Ovary (tissue), 7 donors: ENCODE measurements at regions not wholly inside any gene's neighbourhood (a gene's known extent, or its start where the extent isn't known, plus 50 kb on each side); places are given as distances from the start of the nearest gene placed in this dataset.

Experiments used
- DNase-seq, 5 donors: peaks; one replicate each; pipeline ENCODE4 v3.0.0-alpha.2; 2019 to 2020
- H3K27ac ChIP-seq, 2 donors: fragments of 200-600 bp; one replicate each; pipeline versions ENCODE4 v1.5.1 to v1.8.0; 2019 to 2022
- H3K27me3 ChIP-seq: fragments of 200-600 bp; one replicate; pipeline ENCODE4 v1.8.0; 2022
- H3K36me3 ChIP-seq: fragments of 200-600 bp; sonication (generic); one replicate; pipeline ENCODE4 v1.5.1; 2019
- H3K4me1 ChIP-seq: one replicate; pipeline ENCODE4 v1.8.1; 2013; ENCODE audit warnings: mild to moderate bottlenecking, moderate library complexity; ENCODE audit not compliant: insufficient read depth
- H3K4me3 ChIP-seq: fragments of 200-600 bp; sonication (generic); one replicate; pipeline ENCODE4 v1.5.1; 2017
- H3K9me3 ChIP-seq, 2 donors: fragments of 200-600 bp in 1 of 2; sonication (generic) in 1 of 2; one replicate each; pipeline versions ENCODE4 v1.5.1 to v1.8.1; 2013 to 2019; ENCODE audit warnings: mild to moderate bottlenecking in 1 of 2, moderate library complexity in 1 of 2
- CTCF ChIP-seq, 3 donors: fragments of 450-650 bp in 2 of 3; fragments of 200-600 bp in 1 of 3; IDR thresholded peaks; one replicate each; pipeline versions ENCODE4 v1.5.1 to v1.8.0; 2016 to 2022; ENCODE audit warnings: antibody characterized with exemption in 3 of 3, mild to moderate bottlenecking in 1 of 3
- EP300 ChIP-seq: sonication (generic); formaldehyde crosslinking; IDR thresholded peaks from one replicate; pipeline ENCODE4 v1.6.1; 2017; ENCODE audit warnings: antibody characterized with exemption
- POLR2A ChIP-seq: fragments of 450-650 bp; IDR thresholded peaks from one replicate; pipeline ENCODE4 v1.6.1; 2017; ENCODE audit warnings: antibody characterized with exemption, mild to moderate bottlenecking, moderate library complexity
- WGBS, 3 donors: extraction: QIAGEN DNeasy Blood & Tissue Kit in 1 of 3; methylation state at CpG; one replicate each; pipeline versions ENCODE4 v1.1.5 to v1.1.7; 2013 to 2017; 5-methylcytosine and 5-hydroxymethylcytosine counted together
- intact Hi-C, 4 donors: fragments of 100-400 bp; cut with DNase I; formaldehyde crosslinking; loops; one replicate each; pipeline versions ENCODE4 v1.11.0 to v1.15.1; 2022 to 2023
- donor health status: DM: no; HTN: no; CAD: no; lungs with moderate emphysema.
- donor health status: DM: no; HTN: no; CAD: no.
- donor health status: Bipolar disorder and iron deficiency.
- donor health status: DM: no; HTN: no; CAD: no.
- donor health status: DM: yes; HTN: yes; CAD: no.

GRCh38 chr15:25597571-25597970 lies 158.7 kb upstream of the UBE3A start:
- H3K27ac ChIP-seq = no peak overlapping the region
- TF ChIP-seq POLR2A (no peak), EP300 (no peak), CTCF (IDR thresholded peaks at IDR 0.05) (no peak)
- H3K9me3 ChIP-seq = no peaks in the 10 kb centered on the region
- intact Hi-C loops = no loop called here
- H3K4me1 ChIP-seq = no peaks in the 10 kb centered on the region
- no peaks in the 10 kb centered on the region for H3K36me3 ChIP-seq
- no peak for DNase-seq
- no peak overlapping the region for H3K4me3 ChIP-seq
- 5 to 18% (median 5%) methylated on average over 5 of the region's 5 CpGs for WGBS, 3 donors
- H3K27me3 ChIP-seq = no peaks in the 10 kb centered on the region

GRCh38 chr15:25596644-25597562 lies 158.1 kb upstream of the UBE3A start:
- intact Hi-C loops = no loop called here
- TF ChIP-seq EP300 (no peak), CTCF (IDR thresholded peaks at IDR 0.05) (no peak), POLR2A (no peak)
- no peaks in the 10 kb centered on the region for H3K36me3 ChIP-seq
- no peaks in the 10 kb centered on the region for H3K4me1 ChIP-seq
- no peak overlapping the region for H3K4me3 ChIP-seq
- WGBS, 3 donors = 68 to 76% (median 68%) methylated on average over 44 of the region's 44 CpGs
- no peaks in the 10 kb centered on the region for H3K9me3 ChIP-seq
- no peak for DNase-seq
- H3K27me3 ChIP-seq = no peaks in the 10 kb centered on the region
- no peak overlapping the region for H3K27ac ChIP-seq

- 74 to 84% (median 81%) methylated on average over 7 of the region's 7 CpGs for WGBS, 3 donors
- Histone ChIP-seq H3K27ac (no peak overlapping the region), H3K27me3 (no peaks in the 10 kb centered on the region), H3K9me3 (no peaks in the 10 kb centered on the region), H3K36me3 (no peaks in the 10 kb centered on the region), H3K4me1 (no peaks in the 10 kb centered on the region), H3K4me3 (no peak overlapping the region)
- TF ChIP-seq CTCF (IDR thresholded peaks at IDR 0.05) (no peak), POLR2A (no peak), EP300 (no peak)
- no peak for DNase-seq
- intact Hi-C loops = no loop called here
These were observed 149.0 kb upstream of the UBE3A start for GRCh38 chr15:25587616-25588340.

- DNase-seq = no peak
- intact Hi-C loops = no loop called here
- Histone ChIP-seq H3K9me3 (no peaks in the 10 kb centered on the region), H3K27ac (no peak overlapping the region), H3K4me1 (no peaks in the 10 kb centered on the region), H3K36me3 (no peaks in the 10 kb centered on the region), H3K27me3 (no peaks in the 10 kb centered on the region), H3K4me3 (no peak overlapping the region)
- whole genome bisulfite sequencing, 3 donors = 61 to 77% (median 62%) methylated on average over 4 of the region's 4 CpGs
- TF ChIP-seq POLR2A (no peak), EP300 (no peak)
These were observed 144.1 kb upstream of the UBE3A start for GRCh38 chr15:25582886-25583285.
